Gastroesophageal sphincter (tissue), 4 donors: ENCODE measurements at regions not wholly inside any gene's neighbourhood (a gene's known extent, or its start where the extent isn't known, plus 50 kb on each side); places are given as distances from the start of the nearest gene placed in this dataset.

Source experiments
- ATAC-seq: fragments of 150-250 bp; one replicate; pipeline ENCODE4 v1.9.1; 2016; ENCODE audit warnings: mild to moderate bottlenecking, moderate library complexity
- H3K27ac ChIP-seq, 4 donors: fragments of 200-600 bp; sonication (generic) in 3 of 4; 1 replicate in 3 of 4; 2 replicates in 1 of 4; pipeline ENCODE4 v1.5.1; 2016 to 2019
- H3K27me3 ChIP-seq: fragments of 200-600 bp; sonication (generic); one replicate; pipeline ENCODE4 v1.5.1; 2019
- H3K36me3 ChIP-seq, 2 donors: fragments of 200-600 bp; sonication (generic); one replicate each; pipeline ENCODE4 v1.5.1; 2019; ENCODE audit warnings: control low read depth in 1 of 2
- H3K4me1 ChIP-seq, 3 donors: fragments of 200-600 bp; sonication (generic); 1 replicate in 2 of 3; 2 replicates in 1 of 3; pipeline ENCODE4 v1.5.1; 2016 to 2019; ENCODE audit warnings: control low read depth in 2 of 3
- H3K4me3 ChIP-seq, 2 donors: fragments of 200-600 bp; sonication (generic); one replicate each; pipeline ENCODE4 v1.5.1; 2019; ENCODE audit warnings: mild to moderate bottlenecking in 1 of 2, moderate library complexity in 1 of 2
- H3K9me3 ChIP-seq, 3 donors: fragments of 200-600 bp; sonication (generic); one replicate each; pipeline ENCODE4 v1.5.1; 2017 to 2019; ENCODE audit warnings: control low read depth in 2 of 3
- CTCF ChIP-seq, 4 experiments: fragments of 200-600 bp in 2 of 4; fragments of 450-650 bp in 2 of 4; sonication (generic) in 1 of 4; IDR thresholded peaks; one replicate each; pipeline ENCODE4 v1.5.1; 2017 to 2019; ENCODE audit warnings: antibody characterized with exemption in 4 of 4, mild to moderate bottlenecking in 2 of 4, moderate library complexity in 2 of 4
- EP300 ChIP-seq: sonication (generic); formaldehyde crosslinking; IDR thresholded peaks from one replicate; pipeline ENCODE4 v1.6.1; 2017; ENCODE audit warnings: antibody characterized with exemption, mild to moderate bottlenecking
- POLR2A ChIP-seq, 2 donors: fragments of 450-650 bp; IDR thresholded peaks; one replicate each; pipeline ENCODE4 v1.6.1; 2017; ENCODE audit warnings: antibody characterized with exemption in 2 of 2, mild to moderate bottlenecking in 2 of 2, moderate library complexity in 1 of 2
- POLR2AphosphoS5 ChIP-seq: sonication (generic); formaldehyde crosslinking; IDR thresholded peaks from one replicate; pipeline ENCODE4 v1.6.1; 2017; ENCODE audit warnings: antibody characterized with exemption
- WGBS, 2 donors: methylation state at CpG; one replicate each; pipeline ENCODE4 v1.1.5; 2018; ENCODE audit warnings: low coverage in 1 of 2; 5-methylcytosine and 5-hydroxymethylcytosine counted together

- no peak overlapping the region for H3K4me3 ChIP-seq
- no peaks in the 10 kb centered on the region for H3K9me3 ChIP-seq
- no peak overlapping the region for H3K27ac ChIP-seq
- no peaks in the 10 kb centered on the region for H3K36me3 ChIP-seq
- no peak for TF ChIP-seq CTCF (IDR thresholded peaks at IDR 0.05)
- no peak for TF ChIP-seq POLR2AphosphoS5
- TF ChIP-seq EP300: no peak
- no peak for TF ChIP-seq POLR2A (IDR thresholded peaks at IDR 0.05)
- ATAC-seq: no peak
- no peaks in the 10 kb centered on the region for H3K4me1 ChIP-seq
- no peaks in the 10 kb centered on the region for H3K27me3 ChIP-seq
Measured at GRCh38 chr6:76553256-76553655, 480.8 kb upstream of the IMPG1 start.

GRCh38 chr6:76552268-76552667, 479.8 kb upstream of the IMPG1 start:
- no peak overlapping the region for H3K27ac ChIP-seq
- no peaks in the 10 kb centered on the region for H3K9me3 ChIP-seq
- H3K4me3 ChIP-seq: no peak overlapping the region
- H3K4me1 ChIP-seq: no peaks in the 10 kb centered on the region
- ATAC-seq: no peak
- no peaks in the 10 kb centered on the region for H3K36me3 ChIP-seq
- 45 to 64% methylated on average over 4 of the region's 4 CpGs for WGBS, 2 donors
- no peaks in the 10 kb centered on the region for H3K27me3 ChIP-seq
- TF ChIP-seq EP300 (no peak), POLR2A (IDR thresholded peaks at IDR 0.05) (no peak), CTCF (IDR thresholded peaks at IDR 0.05) (no peak), POLR2AphosphoS5 (no peak)

DNA sequence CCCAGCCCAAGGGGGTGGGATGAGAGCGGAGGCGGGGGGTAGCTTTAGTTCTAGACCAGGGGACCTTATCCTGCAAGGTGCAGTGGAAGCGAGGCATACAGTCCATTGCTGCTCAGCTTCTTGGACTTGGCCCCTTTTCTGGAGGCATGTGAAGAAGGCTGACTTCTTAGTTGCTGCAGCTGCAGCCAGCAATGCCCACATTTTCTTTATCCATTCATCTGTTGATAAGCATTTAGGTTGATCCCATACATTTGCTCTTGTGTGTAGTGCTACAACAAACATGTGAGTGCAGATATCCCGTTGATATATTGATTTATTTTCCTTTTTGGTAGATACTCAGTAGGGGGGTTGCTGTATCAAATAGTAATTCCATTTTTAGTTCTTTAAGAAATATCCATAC, 461.2 kb upstream of the IMPG1 start:
- H3K27ac ChIP-seq: no peak overlapping the region

GRCh38 chr6:76532647-76533046, 460.2 kb upstream of the IMPG1 start:
- TF ChIP-seq EP300 (no peak), POLR2AphosphoS5 (no peak), CTCF (IDR thresholded peaks at IDR 0.05) (no peak), POLR2A (IDR thresholded peaks at IDR 0.05) (no peak)
- no peak for ATAC-seq
- H3K27me3 ChIP-seq: no peaks in the 10 kb centered on the region
- H3K4me3 ChIP-seq: no peak overlapping the region
- no peak overlapping the region for H3K27ac ChIP-seq
- WGBS, 2 donors: 70% methylated on average over 2 of the region's 2 CpGs; no CpG with 5 or more reads in 1 of the 2 donors
- peaks cover 0 to 19% (median 0%) of the 10 kb centered on the region in 3 donors for H3K9me3 ChIP-seq
- no peaks in the 10 kb centered on the region for H3K36me3 ChIP-seq
- H3K4me1 ChIP-seq: no peaks in the 10 kb centered on the region

More for the DNA sequence above, 461.2 kb upstream of the IMPG1 start:
- no peak overlapping the region for H3K4me3 ChIP-seq
- WGBS, 2 donors: 93 to 95% methylated on average over 2 of the region's 4 CpGs
- H3K4me1 ChIP-seq: no peaks in the 10 kb centered on the region
- TF ChIP-seq CTCF (IDR thresholded peaks at IDR 0.05): no peak
- TF ChIP-seq POLR2AphosphoS5: no peak
- no peak for TF ChIP-seq EP300
- TF ChIP-seq POLR2A (IDR thresholded peaks at IDR 0.05): no peak
- H3K9me3 ChIP-seq: peaks cover 0 to 19% (median 0%) of the 10 kb centered on the region in 3 donors
- ATAC-seq: no peak
- H3K36me3 ChIP-seq: no peaks in the 10 kb centered on the region
- H3K27me3 ChIP-seq: no peaks in the 10 kb centered on the region

- Histone ChIP-seq H3K4me1 (no peaks in the 10 kb centered on the region), H3K9me3 (peaks cover 0 to 11% (median 0%) of the 10 kb centered on the region in 3 donors), H3K36me3 (no peaks in the 10 kb centered on the region), H3K4me3 (no peak overlapping the region), H3K27ac (no peak overlapping the region), H3K27me3 (no peaks in the 10 kb centered on the region)
- TF ChIP-seq POLR2A (IDR thresholded peaks at IDR 0.05) (no peak), EP300 (no peak), CTCF (IDR thresholded peaks at IDR 0.05) (no peak), POLR2AphosphoS5 (no peak)
- no peak for ATAC-seq
Measured at GRCh38 chr6:76518443-76518842, 446.0 kb upstream of the IMPG1 start.
